ENCODE measurements at regions not wholly inside any gene's neighbourhood (a gene's known extent, or its start where the extent isn't known, plus 50 kb on each side); places are given as distances from the start of the nearest gene placed in this dataset.
"Not testable (repeated sequence)": the region's sequence is repeated elsewhere in the genome, so short reads cannot be mapped to it uniquely, and the experiment has no call there.

DNA sequence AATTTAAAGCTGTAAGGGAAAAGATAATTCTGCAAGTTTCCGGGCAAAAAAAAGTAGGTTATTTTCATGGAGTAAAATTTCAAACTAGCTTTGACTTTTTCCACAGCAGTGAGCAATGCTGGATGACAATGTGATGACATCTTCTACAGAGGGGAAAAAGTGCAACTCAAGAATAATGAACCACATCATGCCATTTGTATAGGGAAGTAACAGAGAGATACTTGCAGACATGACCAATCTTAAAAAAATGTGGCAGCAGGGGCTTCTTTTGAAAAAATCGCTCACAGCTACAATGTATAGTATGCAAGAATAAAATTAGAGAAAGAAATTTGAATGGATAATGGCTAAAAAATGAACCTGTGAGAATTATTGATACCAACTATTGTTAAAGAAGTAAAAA is 115.5 kb downstream of the DHRS2 start:
- no peak for DNase-seq (ENCODE audit: low read depth)

DNA sequence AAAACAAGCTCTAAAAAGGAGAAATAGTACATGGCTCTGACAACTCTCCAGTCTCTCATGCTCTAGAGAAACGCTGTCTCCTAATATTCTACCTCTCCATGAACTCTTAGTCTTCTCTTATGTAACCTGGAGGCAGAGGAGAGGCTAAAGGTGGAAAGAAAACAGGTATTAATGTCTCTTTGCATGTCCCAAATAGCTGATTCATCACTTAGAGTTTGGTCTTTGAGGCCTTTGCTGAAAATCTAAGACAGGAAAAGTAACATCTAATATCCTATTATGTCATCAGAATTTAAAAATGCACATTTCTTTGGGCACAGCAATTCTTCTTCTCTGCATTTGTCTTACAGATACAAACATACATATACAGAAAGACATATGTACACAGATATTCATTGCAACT is 127.2 kb downstream of the DHRS2 start:
- no peak for DNase-seq (ENCODE audit: low read depth)

DNA sequence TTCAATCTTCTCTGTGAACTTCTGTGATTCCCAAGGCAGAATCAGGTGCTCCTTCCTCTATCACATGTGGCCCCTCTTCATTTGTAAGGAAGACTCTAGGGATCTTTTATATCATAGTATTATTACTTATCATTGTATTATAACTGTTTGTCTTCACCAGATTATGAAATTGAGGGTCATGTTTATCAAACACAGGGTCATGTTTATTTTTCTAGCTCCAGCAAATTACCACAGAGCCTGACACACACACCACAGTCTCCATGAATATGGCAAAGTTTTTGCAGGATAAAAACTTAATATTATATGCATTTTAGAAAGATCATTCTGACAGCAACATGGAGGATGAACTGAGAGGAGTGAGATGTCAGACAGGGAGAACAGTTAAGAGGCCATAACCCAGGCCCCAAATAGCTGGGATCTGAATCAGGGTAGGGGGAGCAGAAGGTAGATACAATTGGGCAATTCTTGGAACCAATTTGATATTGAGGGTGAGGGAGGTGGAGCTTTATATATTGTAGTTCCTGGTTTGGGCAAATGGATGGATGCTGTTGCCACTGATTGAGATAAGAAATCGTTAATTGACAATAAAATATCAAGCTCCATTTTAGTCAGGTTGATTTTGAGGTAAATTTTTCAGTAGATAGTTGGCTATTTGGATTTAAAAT is 130.7 kb downstream of the DHRS2 start:
- DNase-seq (ENCODE audit: low read depth) = no peak

DNA sequence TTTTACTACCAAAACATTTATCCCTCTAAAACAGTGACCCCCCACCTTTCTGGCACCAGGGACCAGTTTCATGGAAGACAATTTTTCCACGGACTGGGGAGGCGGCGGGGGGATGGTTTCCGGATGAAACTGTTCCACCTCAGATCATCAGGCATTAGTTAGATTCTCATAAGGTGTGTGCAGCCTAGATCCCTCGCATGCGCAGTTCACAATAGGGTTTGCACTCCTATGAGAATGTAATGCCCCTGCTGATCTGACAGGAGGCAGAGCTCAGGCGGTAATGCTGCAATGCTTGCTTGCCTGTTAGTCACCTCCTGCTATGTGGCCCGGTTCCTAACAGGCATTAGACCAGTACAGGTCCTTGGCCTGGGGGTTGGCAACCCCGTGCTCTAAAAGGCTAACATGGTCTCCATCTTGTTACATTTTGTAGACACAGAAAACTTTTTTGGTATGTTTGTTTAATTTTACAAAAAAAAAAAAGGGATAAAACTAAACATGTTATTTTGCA is 133.1 kb downstream of the DHRS2 start:
- not testable (repeated sequence) for DNase-seq (ENCODE audit: low read depth)

DNA sequence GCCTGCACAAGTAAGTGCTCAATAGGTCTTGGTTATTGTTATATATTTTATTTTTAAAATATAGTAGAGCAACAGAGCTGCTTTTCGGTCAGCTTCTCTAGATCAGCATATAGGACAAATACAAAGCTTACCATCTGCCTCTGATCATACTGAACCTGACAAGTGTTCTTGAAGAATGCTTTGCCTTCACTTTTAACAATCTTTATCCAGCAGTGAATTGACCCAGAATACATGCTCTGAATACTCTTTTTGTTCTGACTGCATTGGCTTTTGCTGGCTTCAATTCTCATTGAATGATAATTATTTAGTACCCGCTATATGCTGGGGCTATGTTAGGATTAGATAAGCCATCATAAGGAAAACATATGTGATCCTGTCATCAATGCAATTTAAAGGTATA is 137.8 kb downstream of the DHRS2 start:
- DNase-seq (ENCODE audit: low read depth) = no peak

DNA sequence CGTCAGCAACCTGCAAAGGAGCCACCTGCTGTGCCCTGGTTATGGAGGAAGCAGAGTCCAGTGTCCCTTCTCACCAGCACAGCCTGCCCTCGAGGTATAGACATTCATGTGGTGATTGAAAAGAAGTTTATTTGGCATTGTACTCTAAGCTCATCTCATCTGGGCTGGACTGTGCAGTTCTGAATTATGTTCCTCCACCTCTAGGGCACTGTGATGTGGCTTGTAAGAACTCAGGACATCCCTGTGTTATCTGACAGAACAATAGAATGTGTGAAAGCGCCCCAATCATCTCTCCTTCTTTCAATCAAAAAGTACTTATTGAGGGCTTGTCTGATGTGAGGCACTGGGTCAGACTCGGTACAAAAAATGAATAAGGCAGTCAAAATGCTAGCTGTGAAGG is 140.1 kb downstream of the DHRS2 start:
- DNase-seq (ENCODE audit: low read depth) = no peak

DNA sequence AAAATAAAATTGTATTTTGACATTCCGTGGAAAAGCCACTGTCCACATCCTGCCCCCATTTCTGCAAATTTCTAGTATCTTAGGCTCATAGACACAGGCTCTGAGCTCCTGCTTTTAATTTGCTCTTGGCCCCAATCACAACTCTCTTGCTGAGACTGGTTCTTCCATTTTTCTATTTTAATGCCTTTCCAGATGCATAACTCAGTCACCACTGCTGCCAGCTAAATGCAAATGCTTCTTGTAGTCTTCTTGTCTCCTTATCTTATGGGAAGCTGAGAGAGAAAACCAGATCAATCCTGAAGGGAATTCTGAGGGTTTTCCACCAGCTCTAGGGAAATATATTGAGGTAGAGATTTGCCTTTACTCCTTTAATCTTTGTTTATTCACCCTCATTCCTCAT is 149.0 kb downstream of the DHRS2 start:
- no peak for DNase-seq (ENCODE audit: low read depth)

DNA sequence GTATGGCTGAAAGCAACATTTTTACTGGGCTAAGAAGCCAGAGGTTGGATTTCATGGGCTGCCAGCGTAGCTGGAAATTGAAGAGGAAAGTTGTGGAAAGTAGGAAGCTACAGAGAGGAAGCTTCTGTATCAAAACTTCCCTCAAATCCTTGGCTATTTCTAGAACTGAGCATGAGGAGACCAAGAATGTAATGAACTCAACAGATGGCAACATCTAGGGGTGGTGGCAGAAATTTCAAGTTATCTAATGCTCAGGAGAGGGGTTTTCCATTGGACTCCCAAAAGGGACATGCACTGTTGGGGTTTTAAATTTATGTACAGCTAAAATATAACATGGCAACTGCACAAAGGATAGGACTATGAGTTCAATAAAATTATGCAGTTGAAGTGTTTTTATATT is 151.3 kb downstream of the DHRS2 start:
- DNase-seq (ENCODE audit: low read depth) = no peak

DNA sequence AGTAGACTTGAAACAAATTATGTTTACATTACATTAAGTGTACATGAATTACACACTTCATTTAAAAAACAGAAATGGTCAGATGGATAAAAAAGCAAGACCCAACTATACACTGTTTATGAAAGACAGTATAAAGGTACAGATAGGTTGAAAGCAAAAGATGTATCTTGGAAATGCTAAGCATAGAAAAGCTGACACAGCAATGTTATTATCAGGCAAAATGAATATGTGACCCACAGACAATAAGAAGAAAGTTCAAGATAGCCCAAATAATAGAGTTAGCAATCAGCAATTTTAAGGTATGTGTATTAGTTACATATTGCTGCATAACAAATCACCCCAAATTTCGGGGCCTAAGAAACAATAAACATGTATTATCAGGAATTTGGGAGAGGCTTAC is 153.5 kb downstream of the DHRS2 start:
- no peak for DNase-seq (ENCODE audit: low read depth)

DNA sequence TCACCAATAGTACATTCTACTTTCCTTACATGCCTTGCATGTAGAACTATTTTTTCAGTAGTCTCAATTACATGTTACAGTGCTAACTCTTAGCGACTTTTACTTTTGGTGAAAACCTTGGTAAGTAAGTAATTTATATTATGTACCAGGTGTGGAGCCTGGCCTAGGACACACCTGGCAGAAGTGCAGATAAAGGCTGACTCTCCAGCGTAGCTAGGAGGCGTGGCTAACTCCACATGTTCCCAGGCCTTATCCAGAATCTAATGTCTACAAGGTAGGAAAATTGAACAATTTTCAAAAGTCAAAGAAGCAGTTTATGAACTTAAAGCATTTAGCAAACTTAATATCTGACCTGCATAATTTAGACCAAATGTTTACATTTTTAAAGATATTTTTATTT is 157.4 kb downstream of the DHRS2 start:
- no peak for DNase-seq (ENCODE audit: low read depth)

DNA sequence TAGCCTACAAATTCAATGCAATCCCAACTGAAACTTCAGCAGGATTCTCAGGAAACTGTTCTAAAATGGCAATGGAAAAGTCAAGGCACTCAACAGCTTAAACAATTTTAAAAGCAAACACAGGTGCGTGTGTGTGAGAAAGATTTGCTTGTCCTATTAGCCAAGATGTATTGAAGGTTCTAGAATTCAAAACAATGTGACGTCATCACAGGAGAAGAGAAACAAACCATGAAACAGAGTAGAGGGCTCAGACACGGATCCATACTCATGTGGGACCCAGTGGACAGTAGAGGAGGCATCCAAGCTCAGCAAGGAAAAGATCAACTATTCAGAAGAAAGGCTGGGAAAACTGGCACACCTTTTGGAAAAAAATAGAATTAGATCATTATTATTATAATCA is 152.8 kb upstream of the DHRS4 start:
- DNase-seq (ENCODE audit: low read depth) = no peak

DNA sequence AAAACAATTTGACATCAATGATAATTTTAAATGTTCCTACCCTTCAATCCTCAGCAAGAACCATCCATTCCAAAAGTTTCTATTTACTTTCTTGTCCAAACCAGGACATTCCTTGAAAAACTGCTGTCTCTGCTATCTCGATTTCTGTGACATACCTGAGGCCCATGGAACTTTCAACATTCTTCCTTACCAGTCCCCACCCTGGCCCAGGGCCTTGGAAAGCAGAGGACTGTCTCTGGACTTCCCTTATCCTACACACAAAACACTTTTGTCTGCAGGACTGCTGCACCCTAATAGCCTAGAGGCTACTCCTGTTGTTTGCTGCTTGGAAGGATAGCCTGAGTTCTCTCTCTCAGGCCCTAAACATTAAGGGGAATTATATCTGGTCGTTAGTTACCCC is 151.8 kb upstream of the DHRS4 start:
- DNase-seq (ENCODE audit: low read depth) = no peak

DNA sequence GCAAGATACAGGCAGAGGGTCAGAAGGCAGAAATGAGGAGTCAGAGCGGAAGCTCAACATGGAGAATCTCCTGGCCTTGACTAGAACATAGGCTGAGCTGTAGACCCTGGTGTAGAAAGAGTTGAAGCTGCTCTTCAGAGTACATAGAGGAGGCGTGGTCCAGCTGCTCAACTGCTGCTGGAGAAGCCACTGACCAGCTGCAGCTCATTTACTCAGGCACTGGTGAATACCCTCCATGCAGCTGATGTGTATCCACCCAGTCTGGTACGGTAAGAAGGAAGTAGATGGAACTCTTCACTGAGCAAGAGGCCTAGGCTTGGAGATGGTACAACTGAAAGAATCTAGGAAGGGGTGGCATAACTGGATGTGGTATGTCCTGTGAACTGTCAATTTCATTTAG is 148.8 kb upstream of the DHRS4 start:
- no peak for DNase-seq (ENCODE audit: low read depth)

DNA sequence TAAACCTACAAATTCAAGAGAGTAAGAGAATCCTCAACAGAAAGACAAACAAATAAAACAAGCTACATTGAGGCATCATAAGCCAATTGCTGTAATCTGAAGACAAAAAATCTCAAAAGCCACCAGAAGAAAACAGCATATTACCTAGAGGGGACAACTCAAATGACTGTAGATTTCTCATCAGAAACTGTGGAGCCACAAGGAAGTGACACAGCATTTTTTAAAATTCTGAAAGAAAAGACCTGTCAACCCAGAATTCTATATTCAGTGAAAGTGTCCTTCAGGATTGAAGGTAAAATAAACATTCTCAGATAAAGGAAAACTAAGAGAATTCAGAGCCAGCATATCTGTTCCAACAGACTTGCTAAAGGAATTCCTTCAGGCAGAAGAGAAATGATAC is 147.8 kb upstream of the DHRS4 start:
- DNase-seq (ENCODE audit: low read depth) = no peak

DNA sequence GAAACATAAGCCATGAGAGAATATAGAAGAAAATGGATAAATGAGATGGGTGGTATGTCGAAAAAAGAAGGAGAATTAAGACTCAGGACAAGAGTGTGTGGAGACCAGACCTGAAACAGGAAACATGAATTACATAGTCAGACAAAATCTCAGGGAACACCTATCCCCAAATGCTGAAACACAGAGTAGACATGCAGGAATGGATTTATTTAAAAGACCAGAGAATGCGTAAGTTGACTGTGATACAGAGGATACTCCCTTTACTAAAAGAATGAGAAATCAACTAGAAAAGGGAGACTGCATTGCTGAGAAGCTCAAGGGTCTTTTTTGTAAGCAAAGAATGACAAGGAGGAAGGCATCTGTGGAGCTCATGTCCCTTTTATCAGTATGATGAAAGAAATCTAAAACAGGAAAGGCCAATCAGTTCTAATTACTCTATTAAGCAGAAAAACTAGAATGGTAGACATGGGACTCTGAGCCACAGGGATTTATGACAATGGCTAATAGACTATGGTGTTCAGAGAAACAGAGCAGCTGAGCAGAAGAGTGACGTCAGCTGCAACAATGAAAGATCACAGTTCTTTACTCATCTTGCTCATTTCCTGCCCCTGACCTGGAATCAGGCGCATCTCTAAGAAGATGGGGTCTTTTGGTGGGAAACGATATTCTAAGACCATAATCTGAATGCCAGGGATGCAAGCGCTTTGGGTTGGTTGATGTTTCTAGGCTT is 138.9 kb upstream of the DHRS4 start:
- DNase-seq (ENCODE audit: low read depth) = no peak

DNA sequence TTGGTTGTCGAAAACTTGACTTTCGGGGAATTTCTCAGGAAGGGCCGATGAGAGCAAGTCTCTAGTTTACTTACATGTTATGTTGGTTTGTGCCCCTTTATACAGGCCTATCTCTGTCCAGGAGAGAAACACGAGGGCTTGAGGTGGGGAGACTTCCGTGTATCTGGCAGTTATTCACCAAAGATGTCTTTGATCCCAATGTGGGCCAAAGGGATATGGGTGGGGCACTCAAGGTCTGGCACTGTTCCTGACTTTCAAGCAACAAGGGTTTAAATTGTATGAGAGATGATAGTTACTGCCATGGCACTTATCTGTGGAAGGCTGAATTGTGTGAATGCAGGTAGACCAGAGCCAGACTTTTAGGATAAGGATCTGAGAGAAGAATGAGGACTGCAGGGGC is 137.2 kb upstream of the DHRS4 start:
- DNase-seq (ENCODE audit: low read depth) = no peak

DNA sequence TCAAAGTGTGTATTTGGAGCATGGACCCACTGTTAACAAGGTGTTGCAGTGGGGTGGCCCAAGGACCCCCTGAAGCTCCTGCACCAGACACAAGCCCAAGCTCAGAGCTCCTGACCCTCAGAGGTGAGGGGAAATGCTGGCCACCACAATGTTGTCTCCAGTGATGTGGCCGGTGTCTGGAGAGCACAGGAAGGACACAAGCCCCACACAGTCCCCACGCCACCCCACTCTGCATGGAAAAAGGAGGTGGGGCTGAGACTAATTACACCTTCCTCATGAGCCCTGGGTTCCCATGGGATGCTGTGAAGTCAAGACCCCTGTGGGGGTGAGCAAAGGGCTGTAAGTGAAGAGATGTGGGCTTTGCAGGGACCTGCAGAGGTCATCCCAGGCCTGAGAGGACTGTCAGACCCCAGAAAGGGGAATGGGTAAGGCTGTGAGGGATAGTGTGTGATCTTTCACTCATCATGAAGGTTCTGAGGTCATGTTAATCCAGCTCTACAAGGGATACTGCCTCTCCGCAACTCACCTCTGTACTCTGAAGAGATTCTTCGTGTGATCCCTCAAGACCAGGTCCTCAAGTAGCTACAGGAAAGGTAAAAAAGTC is 136.3 kb upstream of the DHRS4 start:
- DNase-seq (ENCODE audit: low read depth) = no peak

DNA sequence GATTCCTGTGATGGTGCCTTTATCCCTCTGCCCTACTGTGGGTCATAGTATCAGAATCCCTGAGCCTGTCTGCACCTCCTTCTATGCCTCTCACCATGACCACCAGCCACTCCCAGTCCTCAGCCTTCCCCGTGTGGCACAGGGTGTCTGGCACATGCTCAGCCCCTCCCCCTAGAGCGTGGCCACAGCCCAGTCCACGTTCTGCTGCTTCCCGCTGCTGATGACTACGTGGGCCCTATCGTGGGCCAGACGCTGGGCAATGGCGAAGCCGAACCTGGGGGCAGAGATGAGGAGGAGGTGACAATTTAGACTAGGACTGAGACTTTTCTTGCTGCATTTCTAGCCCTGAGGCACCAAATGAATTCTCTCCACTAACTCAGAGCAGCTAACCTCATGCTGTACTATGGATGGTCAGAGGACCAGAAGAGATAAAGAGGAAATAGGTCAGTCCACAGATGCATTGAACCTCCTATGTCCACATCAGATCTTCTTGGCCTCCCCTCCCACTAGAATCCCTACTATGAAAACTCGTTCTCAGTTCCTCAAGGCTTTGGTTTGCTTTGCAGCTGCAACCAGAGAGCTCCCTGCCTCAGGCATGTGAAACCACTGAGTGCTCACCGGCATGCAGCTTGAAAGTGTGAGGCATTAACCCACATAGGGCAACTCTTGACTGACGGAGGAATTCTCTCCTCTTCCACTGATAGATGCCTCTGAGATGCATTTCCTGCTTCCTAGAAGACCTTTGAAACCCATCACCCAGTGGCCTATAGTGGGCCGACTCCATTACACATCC is 126.3 kb upstream of the DHRS4 start:
- DNase-seq (ENCODE audit: low read depth) = no peak

DNA sequence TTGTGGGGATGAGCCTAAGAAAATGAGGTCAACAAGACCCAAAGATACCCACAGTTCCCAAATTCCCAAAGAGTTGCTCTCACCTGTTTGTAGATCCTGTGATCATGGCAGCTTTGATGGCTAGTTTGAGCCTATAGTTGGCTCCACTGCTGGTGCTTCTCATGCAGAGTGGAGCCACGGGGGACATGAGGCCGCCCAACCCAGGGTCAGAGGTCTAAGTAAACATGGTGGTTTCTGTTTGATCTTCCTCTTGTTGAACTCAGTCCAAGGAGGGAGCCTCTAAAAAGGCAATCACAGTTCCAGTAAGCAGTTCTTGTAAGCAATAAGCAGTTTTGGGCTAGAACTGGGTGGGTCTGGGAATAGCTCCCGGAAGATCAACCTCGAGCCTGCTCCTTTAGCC is 125.6 kb upstream of the DHRS4 start:
- DNase-seq (ENCODE audit: low read depth) = no peak

DNA sequence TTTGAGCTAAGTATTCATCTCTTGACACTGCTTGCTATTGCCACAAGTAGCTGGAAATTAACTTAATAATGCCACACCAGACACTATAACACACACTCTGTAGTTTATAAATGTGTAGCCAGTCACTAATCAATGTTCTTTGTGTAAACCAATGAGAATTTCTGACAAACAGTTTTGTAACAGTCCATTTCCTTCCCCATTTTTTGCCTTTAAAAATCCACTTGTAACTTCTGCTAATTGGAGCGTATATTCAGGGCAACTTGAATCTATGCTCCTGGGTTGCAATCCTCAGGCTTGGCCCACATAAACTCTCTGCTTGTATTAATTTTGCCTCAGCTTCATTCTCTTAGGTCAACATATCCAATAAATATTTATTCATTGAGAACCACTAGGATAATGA is 125.0 kb upstream of the DHRS4 start:
- DNase-seq (ENCODE audit: low read depth) = no peak

DNA sequence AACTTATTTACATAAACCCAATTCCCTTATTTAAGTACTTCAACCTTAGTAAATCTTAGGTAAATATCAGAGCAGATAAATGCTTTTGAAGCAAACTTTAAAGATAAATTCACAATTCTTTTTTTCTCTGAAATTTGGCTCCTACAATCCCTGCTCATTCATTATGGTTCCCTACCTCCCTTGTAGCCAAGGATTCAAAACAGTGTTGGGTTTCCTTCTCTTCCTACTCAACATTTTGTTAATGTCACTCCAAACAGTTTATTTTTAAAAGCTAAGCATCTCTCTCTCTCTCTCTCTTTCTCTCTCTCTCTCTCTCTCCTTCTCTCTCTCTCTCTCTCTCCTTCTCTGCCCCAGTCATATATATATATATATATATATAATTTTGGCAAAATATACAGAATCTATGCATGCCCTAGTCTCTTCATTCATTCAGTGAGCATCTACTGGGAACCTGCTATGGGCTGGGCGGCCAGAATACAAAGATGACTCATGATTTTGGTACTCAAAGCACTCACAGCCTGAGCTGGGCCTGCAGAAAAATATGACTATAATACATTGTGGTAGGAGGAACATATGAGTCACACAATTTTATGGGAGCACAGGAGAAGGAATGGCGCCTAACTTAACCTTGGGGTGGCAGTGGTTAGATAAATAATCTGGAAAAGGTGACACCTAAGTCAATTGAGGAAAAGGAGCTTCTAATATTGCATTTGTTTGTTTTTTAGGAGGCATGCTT is 123.7 kb upstream of the DHRS4 start:
- DNase-seq (ENCODE audit: low read depth) = peak; percentile 76

DNA sequence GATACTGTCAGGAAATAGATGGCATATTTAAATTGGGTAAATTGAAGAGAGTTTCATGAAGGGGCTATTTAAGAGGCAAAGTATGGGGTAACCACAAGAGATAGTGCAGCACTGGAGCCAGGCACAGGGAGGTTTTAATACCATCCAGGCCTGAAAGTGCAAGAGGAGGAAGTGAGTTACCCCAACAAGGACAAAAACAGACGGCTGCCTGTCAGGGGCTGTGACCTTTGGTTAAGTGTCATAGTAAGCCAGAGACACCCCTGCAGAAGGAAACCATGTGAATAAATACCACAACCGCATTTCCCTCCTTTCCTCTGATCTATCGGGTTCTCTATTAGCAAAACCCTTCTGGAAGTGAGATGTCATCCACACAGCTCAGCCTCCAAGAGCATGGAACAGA is 122.0 kb upstream of the DHRS4 start:
- no peak for DNase-seq (ENCODE audit: low read depth)

All from GM04504 (cell line).